Fibroblast of lung (primary cell): ENCODE measurements at regions not wholly inside any gene's neighbourhood (a gene's known extent, or its start where the extent isn't known, plus 50 kb on each side); places are given as distances from the start of the nearest gene placed in this dataset.

Source experiments
- DNase-seq, 2 donors: peaks; one replicate each; pipeline versions ENCODE4 v3.0.0 to v3.0.0-alpha.2; 2010; ENCODE audit warnings: low read depth in 2 of 2
- H2AFZ ChIP-seq: 2 replicates; pipeline ENCODE4 v1.5.1; 2012; ENCODE audit warnings: low read length, control low read depth, inconsistent platforms
- H3K27ac ChIP-seq: 2 replicates; pipeline ENCODE4 v1.5.1; 2011; ENCODE audit warnings: low read length, control low read depth; ENCODE audit not compliant: insufficient read depth
- H3K27me3 ChIP-seq: 2 replicates; pipeline ENCODE4 v1.5.1; 2011; ENCODE audit warnings: mild to moderate bottlenecking, low read length; ENCODE audit not compliant: control insufficient read depth, insufficient read depth
- H3K36me3 ChIP-seq: 2 replicates; pipeline ENCODE4 v1.5.1; 2011; ENCODE audit warnings: low read length; ENCODE audit not compliant: control insufficient read depth, insufficient read depth
- H3K4me1 ChIP-seq: 2 replicates; pipeline ENCODE4 v1.5.1; 2011; ENCODE audit warnings: low read length; ENCODE audit not compliant: control insufficient read depth, insufficient read depth; ENCODE audit errors: extremely low read depth
- H3K4me2 ChIP-seq: 2 replicates; pipeline ENCODE4 v1.5.1; 2011; ENCODE audit warnings: low read length, control low read depth; ENCODE audit not compliant: insufficient read depth; ENCODE audit errors: extremely low read depth
- H3K4me3 ChIP-seq, 4 experiments: fragments of 200-600 bp in 1 of 4; sonication (generic) in 1 of 4; replicated peaks in 1 of 4; 2 replicates each; pipeline ENCODE4 v1.5.1; 2011 to 2016; ENCODE audit warnings: low read length in 4 of 4, low read depth in 3 of 4, mild to moderate bottlenecking in 3 of 4, control low read depth in 2 of 4, inconsistent platforms in 1 of 4, mixed read lengths in 1 of 4; ENCODE audit not compliant: insufficient read depth in 1 of 4; ENCODE audit errors: control extremely low read depth in 1 of 4
- H3K79me2 ChIP-seq: 2 replicates; pipeline ENCODE4 v1.5.1; 2012; ENCODE audit warnings: mild to moderate bottlenecking, low read length, inconsistent platforms; ENCODE audit not compliant: control insufficient read depth, insufficient read depth
- H3K9ac ChIP-seq: 2 replicates; pipeline ENCODE4 v1.5.1; 2011; ENCODE audit warnings: mild to moderate bottlenecking, low read length, control low read depth; ENCODE audit not compliant: insufficient read depth
- H3K9me3 ChIP-seq: 2 replicates; pipeline ENCODE4 v1.5.1; 2012; ENCODE audit warnings: low read depth, low read length; ENCODE audit not compliant: control insufficient read depth, insufficient read depth
- H4K20me1 ChIP-seq: 2 replicates; pipeline ENCODE4 v1.5.1; 2011; ENCODE audit warnings: low read length; ENCODE audit not compliant: control insufficient read depth, insufficient read depth; ENCODE audit errors: extremely low read depth
- EZH2 ChIP-seq: IDR thresholded peaks from 2 replicates; pipeline ENCODE4 v1.5.1; 2012; ENCODE audit warnings: low read length, control low read depth, mild to moderate bottlenecking; ENCODE audit errors: missing control alignments
- TF ChIP-seq, protein P1 (sequence below), 2 donors: IDR thresholded peaks in 1 of 2; conservative IDR thresholded peaks in 1 of 2; 1 replicate in 1 of 2; 2 replicates in 1 of 2; pipeline ENCODE4 v1.5.1; 2011 to 2012; ENCODE audit warnings: low read length in 2 of 2, control low read depth in 1 of 2, inconsistent platforms in 1 of 2, low read depth in 1 of 2, mild to moderate bottlenecking in 1 of 2

- H3K4me1 ChIP-seq: no peaks in the 10 kb centered on the region
- H3K27me3 ChIP-seq: no peaks in the 10 kb centered on the region
- no peak for TF ChIP-seq EZH2
- TF ChIP-seq, protein P1, sequence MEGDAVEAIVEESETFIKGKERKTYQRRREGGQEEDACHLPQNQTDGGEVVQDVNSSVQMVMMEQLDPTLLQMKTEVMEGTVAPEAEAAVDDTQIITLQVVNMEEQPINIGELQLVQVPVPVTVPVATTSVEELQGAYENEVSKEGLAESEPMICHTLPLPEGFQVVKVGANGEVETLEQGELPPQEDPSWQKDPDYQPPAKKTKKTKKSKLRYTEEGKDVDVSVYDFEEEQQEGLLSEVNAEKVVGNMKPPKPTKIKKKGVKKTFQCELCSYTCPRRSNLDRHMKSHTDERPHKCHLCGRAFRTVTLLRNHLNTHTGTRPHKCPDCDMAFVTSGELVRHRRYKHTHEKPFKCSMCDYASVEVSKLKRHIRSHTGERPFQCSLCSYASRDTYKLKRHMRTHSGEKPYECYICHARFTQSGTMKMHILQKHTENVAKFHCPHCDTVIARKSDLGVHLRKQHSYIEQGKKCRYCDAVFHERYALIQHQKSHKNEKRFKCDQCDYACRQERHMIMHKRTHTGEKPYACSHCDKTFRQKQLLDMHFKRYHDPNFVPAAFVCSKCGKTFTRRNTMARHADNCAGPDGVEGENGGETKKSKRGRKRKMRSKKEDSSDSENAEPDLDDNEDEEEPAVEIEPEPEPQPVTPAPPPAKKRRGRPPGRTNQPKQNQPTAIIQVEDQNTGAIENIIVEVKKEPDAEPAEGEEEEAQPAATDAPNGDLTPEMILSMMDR (conservative IDR thresholded peaks at IDR 0.05 in 1 of 2, IDR thresholded peaks at IDR 0.05 in 1 of 2; ENCODE audit: low read depth in 1 of 2, low read length in 2 of 2): no peak
- no peaks in the 10 kb centered on the region for H4K20me1 ChIP-seq
- H3K36me3 ChIP-seq: no peaks in the 10 kb centered on the region
- H3K27ac ChIP-seq: no peak overlapping the region
- H3K4me3 ChIP-seq: no peak overlapping the region
- no peaks in the 10 kb centered on the region for H3K9me3 ChIP-seq
- H2AFZ ChIP-seq: no peak overlapping the region
- H3K79me2 ChIP-seq: no peaks in the 10 kb centered on the region
- H3K4me2 ChIP-seq: no peak overlapping the region
- no peak overlapping the region for H3K9ac ChIP-seq
- no peak for DNase-seq
These were observed 413.9 kb downstream of the ADGRL2 start for GRCh38 chr1:82214606-82215005.

- no peak for TF ChIP-seq EZH2
- TF ChIP-seq, protein P1 (conservative IDR thresholded peaks at IDR 0.05 in 1 of 2, IDR thresholded peaks at IDR 0.05 in 1 of 2; ENCODE audit: low read depth in 1 of 2, low read length in 2 of 2): no peak
- no peak for DNase-seq
- H2AFZ ChIP-seq: no peak overlapping the region
- H4K20me1 ChIP-seq: no peaks in the 10 kb centered on the region
- no peaks in the 10 kb centered on the region for H3K36me3 ChIP-seq
- H3K27ac ChIP-seq: no peak overlapping the region
- no peaks in the 10 kb centered on the region for H3K79me2 ChIP-seq
- H3K9me3 ChIP-seq: no peaks in the 10 kb centered on the region
- no peaks in the 10 kb centered on the region for H3K27me3 ChIP-seq
- no peak overlapping the region for H3K4me3 ChIP-seq
- no peaks in the 10 kb centered on the region for H3K4me1 ChIP-seq
- H3K9ac ChIP-seq: no peak overlapping the region
- H3K4me2 ChIP-seq: no peak overlapping the region
These were observed 396.9 kb downstream of the ADGRL2 start for GRCh38 chr1:82197606-82198005.

GRCh38 chr1:82195245-82195644, 394.5 kb downstream of the ADGRL2 start:
- H3K9me3 ChIP-seq: no peaks in the 10 kb centered on the region
- no peaks in the 10 kb centered on the region for H3K79me2 ChIP-seq
- H3K4me2 ChIP-seq: no peak overlapping the region
- no peak overlapping the region for H3K27ac ChIP-seq
- DNase-seq: no peak
- no peak overlapping the region for H3K4me3 ChIP-seq
- TF ChIP-seq, protein P1 (conservative IDR thresholded peaks at IDR 0.05 in 1 of 2, IDR thresholded peaks at IDR 0.05 in 1 of 2; ENCODE audit: low read depth in 1 of 2, low read length in 2 of 2): no peak
- no peak for TF ChIP-seq EZH2
- no peaks in the 10 kb centered on the region for H3K27me3 ChIP-seq
- H3K9ac ChIP-seq: no peak overlapping the region
- H2AFZ ChIP-seq: no peak overlapping the region
- no peaks in the 10 kb centered on the region for H4K20me1 ChIP-seq
- H3K4me1 ChIP-seq: no peaks in the 10 kb centered on the region
- H3K36me3 ChIP-seq: no peaks in the 10 kb centered on the region
